ENCODE measurements at regions not wholly inside any gene's neighbourhood (a gene's known extent, or its start where the extent isn't known, plus 50 kb on each side); places are given as distances from the start of the nearest gene placed in this dataset.
"Not testable (repeated sequence)": the region's sequence is repeated elsewhere in the genome, so short reads cannot be mapped to it uniquely, and the experiment has no call there.

- not testable (repeated sequence) for TF ChIP-seq POLR2A (IDR thresholded peaks at IDR 0.05; ENCODE audit: low read length); CTCF (IDR thresholded peaks at IDR 0.05); REST (IDR thresholded peaks at IDR 0.05); SMC3 (IDR thresholded peaks at IDR 0.05); JUNB (IDR thresholded peaks at IDR 0.05); HOXB5 (CRISPR knock-in tag; IDR thresholded peaks at IDR 0.05); FOSL2 (IDR thresholded peaks at IDR 0.05); FOSL2 (CRISPR knock-in tag; IDR thresholded peaks at IDR 0.05)
Measured at GRCh38 chr11:80699406-80700177, 1258.8 kb upstream of the TENM4 start.
